Suprapubic skin (tissue), 3 donors: ENCODE measurements at regions not wholly inside any gene's neighbourhood (a gene's known extent, or its start where the extent isn't known, plus 50 kb on each side); places are given as distances from the start of the nearest gene placed in this dataset.

Source experiments
- EP300 ChIP-seq: sonication (generic); formaldehyde crosslinking; IDR thresholded peaks from one replicate; pipeline ENCODE4 v1.6.1; 2017; ENCODE audit warnings: antibody characterized with exemption
- POLR2A ChIP-seq, 2 donors: fragments of 450-650 bp; IDR thresholded peaks; one replicate each; pipeline ENCODE4 v1.6.1; 2017; ENCODE audit warnings: antibody characterized with exemption in 2 of 2, mild to moderate bottlenecking in 2 of 2, moderate library complexity in 2 of 2
- TF ChIP-seq, protein P1 (sequence below), 2 donors: fragments of 200-600 bp in 1 of 2; fragments of 450-650 bp in 1 of 2; sonication (generic) in 1 of 2; IDR thresholded peaks; one replicate each; pipeline ENCODE4 v1.5.1; 2016 to 2019; ENCODE audit warnings: antibody characterized with exemption in 2 of 2, mild to moderate bottlenecking in 1 of 2, moderate library complexity in 1 of 2

DNA sequence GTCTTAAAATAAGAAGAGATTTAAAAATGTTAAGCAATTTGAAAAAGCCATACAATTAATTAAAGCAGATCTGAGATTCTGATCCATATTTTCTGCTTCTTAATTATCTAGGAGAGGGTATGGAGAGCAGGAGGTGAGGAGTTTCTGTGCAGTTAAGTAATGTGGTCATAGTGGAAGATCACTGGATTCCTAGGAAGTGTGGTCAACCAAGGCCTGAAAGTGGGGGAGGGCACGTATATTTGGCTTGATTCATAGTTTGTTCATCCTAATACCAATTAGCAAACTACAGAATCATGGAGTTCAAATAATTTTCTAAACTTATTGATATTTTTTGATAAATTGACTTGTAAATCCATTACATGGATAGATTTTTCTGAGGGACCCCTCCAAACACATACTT lies 768.3 kb downstream of the RAPGEF2 start:
- TF ChIP-seq POLR2A (IDR thresholded peaks at IDR 0.05) (no peak), EP300 (no peak)
- TF ChIP-seq, protein P1, sequence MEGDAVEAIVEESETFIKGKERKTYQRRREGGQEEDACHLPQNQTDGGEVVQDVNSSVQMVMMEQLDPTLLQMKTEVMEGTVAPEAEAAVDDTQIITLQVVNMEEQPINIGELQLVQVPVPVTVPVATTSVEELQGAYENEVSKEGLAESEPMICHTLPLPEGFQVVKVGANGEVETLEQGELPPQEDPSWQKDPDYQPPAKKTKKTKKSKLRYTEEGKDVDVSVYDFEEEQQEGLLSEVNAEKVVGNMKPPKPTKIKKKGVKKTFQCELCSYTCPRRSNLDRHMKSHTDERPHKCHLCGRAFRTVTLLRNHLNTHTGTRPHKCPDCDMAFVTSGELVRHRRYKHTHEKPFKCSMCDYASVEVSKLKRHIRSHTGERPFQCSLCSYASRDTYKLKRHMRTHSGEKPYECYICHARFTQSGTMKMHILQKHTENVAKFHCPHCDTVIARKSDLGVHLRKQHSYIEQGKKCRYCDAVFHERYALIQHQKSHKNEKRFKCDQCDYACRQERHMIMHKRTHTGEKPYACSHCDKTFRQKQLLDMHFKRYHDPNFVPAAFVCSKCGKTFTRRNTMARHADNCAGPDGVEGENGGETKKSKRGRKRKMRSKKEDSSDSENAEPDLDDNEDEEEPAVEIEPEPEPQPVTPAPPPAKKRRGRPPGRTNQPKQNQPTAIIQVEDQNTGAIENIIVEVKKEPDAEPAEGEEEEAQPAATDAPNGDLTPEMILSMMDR (IDR thresholded peaks at IDR 0.05), result no peak
